ENCODE measurements at regions not wholly inside any gene's neighbourhood (a gene's known extent, or its start where the extent isn't known, plus 50 kb on each side); places are given as distances from the start of the nearest gene placed in this dataset.

- no peak for TF ChIP-seq CTCF (IDR thresholded peaks at IDR 0.05)
- no peak for TF ChIP-seq EZH2 (IDR thresholded peaks at IDR 0.05; ENCODE audit: borderline replicate concordance, insufficient read depth, low read depth, low read length, poor library complexity, severe bottlenecking)
These were observed 237.6 kb upstream of the RGPD4 start for GRCh38 chr2:107589079-107589491.

Measured in B cell (primary cell).